A549 (cell line): ENCODE measurements at regions not wholly inside any gene's neighbourhood (a gene's known extent, or its start where the extent isn't known, plus 50 kb on each side); places are given as distances from the start of the nearest gene placed in this dataset.

Source experiments
- CEBPB ChIP-seq, 2 experiments: fragments of >200 bp in 1 of 2; sonication (Bioruptor Twin) in 1 of 2; formaldehyde crosslinking in 1 of 2; IDR thresholded peaks; 2 replicates each; pipeline ENCODE4 v1.6.1; 2012 to 2016
- CHD2 ChIP-seq: fragments of 150-350 bp; IDR thresholded peaks from 2 replicates; pipeline ENCODE4 v1.6.1; 2014; ENCODE audit warnings: low read length; ENCODE audit not compliant: partially characterized antibody
- EP300 ChIP-seq, 2 experiments: fragments of >200 bp; sonication (Bioruptor Twin); formaldehyde crosslinking; IDR thresholded peaks; 2 replicates in 1 of 2; 3 replicates in 1 of 2; pipeline ENCODE4 v1.6.1; 2016 to 2017
- JUN ChIP-seq, 2 experiments: fragments of >200 bp; sonication (Bioruptor Twin); formaldehyde crosslinking; IDR thresholded peaks; 2 replicates in 1 of 2; 3 replicates in 1 of 2; pipeline ENCODE4 v1.6.1; 2016 to 2017
- KDM1A ChIP-seq: fragments of 200-600 bp; sonication (generic); IDR thresholded peaks from 2 replicates; pipeline ENCODE4 v1.6.1; 2016; ENCODE audit warnings: low read depth, mild to moderate bottlenecking
- MAFK ChIP-seq: fragments of 450-650 bp; IDR thresholded peaks from 2 replicates; pipeline ENCODE4 v1.6.1; 2014; ENCODE audit not compliant: partially characterized antibody
- NPAS2 ChIP-seq: fragments of 250-450 bp; sonication (Bioruptor Pico); IDR thresholded peaks from 2 replicates; pipeline ENCODE4 v1.8.0; 2022; ENCODE audit warnings: mild to moderate bottlenecking, moderate library complexity, borderline replicate concordance
- POLR2A ChIP-seq: IDR thresholded peaks from 2 replicates; pipeline ENCODE4 v1.6.1; 2012; ENCODE audit warnings: mild to moderate bottlenecking, low read length
- RAD21 ChIP-seq, 2 experiments: fragments of >200 bp in 1 of 2; sonication (Bioruptor Twin) in 1 of 2; formaldehyde crosslinking in 1 of 2; IDR thresholded peaks in 1 of 2; conservative IDR thresholded peaks in 1 of 2; 2 replicates in 1 of 2; 3 replicates in 1 of 2; pipeline ENCODE4 v1.6.1; 2012 to 2018; ENCODE audit warnings: inconsistent platforms in 1 of 2
- SMC3 ChIP-seq: fragments of >200 bp; sonication (Bioruptor Twin); formaldehyde crosslinking; IDR thresholded peaks from 3 replicates; pipeline ENCODE4 v1.6.1; 2018; ENCODE audit warnings: inconsistent platforms
- TF ChIP-seq, protein P1 (sequence below): fragments of >200 bp; sonication (Bioruptor Twin); formaldehyde crosslinking; IDR thresholded peaks from 3 replicates; pipeline ENCODE4 v1.5.1; 2016
- TF ChIP-seq, protein P2 (sequence below): IDR thresholded peaks from 2 replicates; pipeline ENCODE4 v1.6.1; 2012

DNA sequence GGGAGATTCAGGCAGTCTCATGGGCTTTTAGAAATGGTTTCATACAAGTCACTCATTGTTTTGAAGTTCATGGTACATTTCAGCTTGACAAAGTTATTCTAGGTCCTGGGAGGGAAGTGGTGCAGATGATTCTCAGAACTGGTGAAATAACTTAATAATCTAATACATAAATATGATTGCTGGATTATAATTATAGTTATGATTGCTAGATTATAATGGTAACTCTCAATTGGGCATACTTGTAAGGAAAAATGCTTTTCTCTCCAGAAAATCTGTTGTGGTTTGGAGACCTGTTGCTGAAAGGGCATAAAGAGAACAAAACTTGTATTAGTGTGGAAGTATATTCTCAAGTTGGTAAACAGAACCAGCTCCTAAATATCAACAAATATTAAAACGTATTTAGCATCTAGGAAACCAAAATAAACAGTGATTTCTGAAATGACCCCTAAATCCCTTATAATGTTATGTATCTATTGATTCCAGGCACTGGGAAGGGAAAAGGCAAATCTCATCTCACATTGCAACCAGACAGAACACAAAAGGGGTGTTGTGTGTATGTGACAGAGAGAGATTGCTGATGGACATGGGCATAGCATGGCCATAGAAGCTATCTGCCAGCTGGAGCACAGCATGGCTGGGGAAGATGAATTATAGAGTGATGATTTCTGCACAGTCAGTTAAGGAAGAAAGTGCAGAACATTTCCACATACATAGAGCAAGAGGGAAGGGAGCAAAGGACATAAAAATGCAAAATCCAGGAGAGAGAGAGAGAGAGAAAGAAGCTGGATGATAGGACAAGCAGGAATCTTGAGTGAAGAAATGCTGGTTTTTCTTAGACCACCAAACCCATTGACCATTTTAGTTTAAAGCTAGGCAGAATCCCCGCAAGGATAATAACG is 87.1 kb upstream of the FRY start:
- TF ChIP-seq CEBPB (IDR thresholded peaks at IDR 0.05) = no peak
- TF ChIP-seq, protein P1, sequence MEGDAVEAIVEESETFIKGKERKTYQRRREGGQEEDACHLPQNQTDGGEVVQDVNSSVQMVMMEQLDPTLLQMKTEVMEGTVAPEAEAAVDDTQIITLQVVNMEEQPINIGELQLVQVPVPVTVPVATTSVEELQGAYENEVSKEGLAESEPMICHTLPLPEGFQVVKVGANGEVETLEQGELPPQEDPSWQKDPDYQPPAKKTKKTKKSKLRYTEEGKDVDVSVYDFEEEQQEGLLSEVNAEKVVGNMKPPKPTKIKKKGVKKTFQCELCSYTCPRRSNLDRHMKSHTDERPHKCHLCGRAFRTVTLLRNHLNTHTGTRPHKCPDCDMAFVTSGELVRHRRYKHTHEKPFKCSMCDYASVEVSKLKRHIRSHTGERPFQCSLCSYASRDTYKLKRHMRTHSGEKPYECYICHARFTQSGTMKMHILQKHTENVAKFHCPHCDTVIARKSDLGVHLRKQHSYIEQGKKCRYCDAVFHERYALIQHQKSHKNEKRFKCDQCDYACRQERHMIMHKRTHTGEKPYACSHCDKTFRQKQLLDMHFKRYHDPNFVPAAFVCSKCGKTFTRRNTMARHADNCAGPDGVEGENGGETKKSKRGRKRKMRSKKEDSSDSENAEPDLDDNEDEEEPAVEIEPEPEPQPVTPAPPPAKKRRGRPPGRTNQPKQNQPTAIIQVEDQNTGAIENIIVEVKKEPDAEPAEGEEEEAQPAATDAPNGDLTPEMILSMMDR = no peak
- TF ChIP-seq POLR2A = no peak
- TF ChIP-seq RAD21 (conservative IDR thresholded peaks at IDR 0.05 in 1 of 2, IDR thresholded peaks at IDR 0.05 in 1 of 2) = no peak
- no peak for TF ChIP-seq MAFK
- TF ChIP-seq, protein P2, sequence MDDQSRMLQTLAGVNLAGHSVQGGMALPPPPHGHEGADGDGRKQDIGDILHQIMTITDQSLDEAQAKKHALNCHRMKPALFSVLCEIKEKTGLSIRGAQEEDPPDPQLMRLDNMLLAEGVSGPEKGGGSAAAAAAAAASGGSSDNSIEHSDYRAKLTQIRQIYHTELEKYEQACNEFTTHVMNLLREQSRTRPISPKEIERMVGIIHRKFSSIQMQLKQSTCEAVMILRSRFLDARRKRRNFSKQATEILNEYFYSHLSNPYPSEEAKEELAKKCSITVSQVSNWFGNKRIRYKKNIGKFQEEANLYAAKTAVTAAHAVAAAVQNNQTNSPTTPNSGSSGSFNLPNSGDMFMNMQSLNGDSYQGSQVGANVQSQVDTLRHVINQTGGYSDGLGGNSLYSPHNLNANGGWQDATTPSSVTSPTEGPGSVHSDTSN = no peak
- no peak for TF ChIP-seq KDM1A
- TF ChIP-seq EP300 (IDR thresholded peaks at IDR 0.05) = no peak
- TF ChIP-seq NPAS2 (CRISPR knock-in tag) = no peak
- no peak for TF ChIP-seq JUN (IDR thresholded peaks at IDR 0.05)
- no peak for TF ChIP-seq SMC3
- no peak for TF ChIP-seq CHD2
